Upper lobe of right lung (tissue), 1 donor: ENCODE measurements at regions not wholly inside any gene's neighbourhood (a gene's known extent, or its start where the extent isn't known, plus 50 kb on each side); places are given as distances from the start of the nearest gene placed in this dataset.

ENCODE experiments used
- ATAC-seq: fragments of 200-7000 bp; cut with Tn5 transposase; one replicate; pipeline ENCODE4 v1.9.1; 2020; ENCODE audit warnings: mild to moderate bottlenecking, moderate library complexity
- DNase-seq: peaks from one replicate; pipeline ENCODE4 v3.0.0-alpha.2; 2020
- H3K27ac ChIP-seq: fragments of 200-600 bp; one replicate; pipeline ENCODE4 v1.8.0; 2022
- H3K27me3 ChIP-seq: fragments of 200-600 bp; one replicate; pipeline ENCODE4 v1.8.0; 2022; ENCODE audit warnings: mild to moderate bottlenecking
- H3K36me3 ChIP-seq: fragments of 200-600 bp; one replicate; pipeline ENCODE4 v1.8.0; 2022
- H3K4me1 ChIP-seq: fragments of 200-600 bp; one replicate; pipeline ENCODE4 v1.8.0; 2022
- H3K4me3 ChIP-seq: fragments of 200-600 bp; one replicate; pipeline ENCODE4 v1.8.0; 2022; ENCODE audit warnings: mild to moderate bottlenecking
- H3K9me3 ChIP-seq: fragments of 200-600 bp; one replicate; pipeline ENCODE4 v1.8.0; 2022
- intact Hi-C: fragments of 100-400 bp; cut with DNase I; formaldehyde crosslinking; loops from one replicate; pipeline ENCODE4 v1.11.0; 2022
- TF ChIP-seq, protein P1 (sequence below): fragments of 200-600 bp; IDR thresholded peaks from one replicate; pipeline ENCODE4 v1.8.0; 2022; ENCODE audit warnings: antibody characterized with exemption
- donor health status: DM: no; HTN: yes; CAD: no; lungs with severe emphysema.

DNA sequence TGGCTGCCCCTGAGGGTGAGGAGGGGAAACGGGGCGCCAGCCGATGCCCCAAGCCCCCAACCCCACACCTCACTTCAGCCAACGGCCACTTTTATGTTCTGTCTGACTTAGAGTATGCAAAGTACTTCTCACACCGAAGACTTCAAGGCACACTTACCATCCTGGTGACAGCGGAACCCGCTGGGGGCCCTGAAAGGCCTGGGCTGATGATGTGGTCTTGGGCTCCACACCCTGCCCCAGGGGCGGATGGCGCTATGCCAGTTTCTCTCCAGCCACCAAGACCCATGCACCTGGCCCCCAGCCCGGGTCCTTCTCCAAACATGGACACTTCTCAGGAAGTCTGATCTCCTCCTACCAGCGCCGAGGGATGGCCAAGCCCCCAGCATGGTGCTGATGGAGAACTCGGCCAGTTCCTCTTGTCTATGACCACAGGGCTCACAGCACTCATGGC lies 175.4 kb downstream of the CTTN start:
- H3K4me1 ChIP-seq, result peaks cover 5% of the 10 kb centered on the region
- no peak overlapping the region for H3K4me3 ChIP-seq
- H3K27ac ChIP-seq, result no peak overlapping the region
- intact Hi-C loops, result no loop called here
- no peaks in the 10 kb centered on the region for H3K9me3 ChIP-seq
- H3K36me3 ChIP-seq, result no peaks in the 10 kb centered on the region
- TF ChIP-seq, protein P1, sequence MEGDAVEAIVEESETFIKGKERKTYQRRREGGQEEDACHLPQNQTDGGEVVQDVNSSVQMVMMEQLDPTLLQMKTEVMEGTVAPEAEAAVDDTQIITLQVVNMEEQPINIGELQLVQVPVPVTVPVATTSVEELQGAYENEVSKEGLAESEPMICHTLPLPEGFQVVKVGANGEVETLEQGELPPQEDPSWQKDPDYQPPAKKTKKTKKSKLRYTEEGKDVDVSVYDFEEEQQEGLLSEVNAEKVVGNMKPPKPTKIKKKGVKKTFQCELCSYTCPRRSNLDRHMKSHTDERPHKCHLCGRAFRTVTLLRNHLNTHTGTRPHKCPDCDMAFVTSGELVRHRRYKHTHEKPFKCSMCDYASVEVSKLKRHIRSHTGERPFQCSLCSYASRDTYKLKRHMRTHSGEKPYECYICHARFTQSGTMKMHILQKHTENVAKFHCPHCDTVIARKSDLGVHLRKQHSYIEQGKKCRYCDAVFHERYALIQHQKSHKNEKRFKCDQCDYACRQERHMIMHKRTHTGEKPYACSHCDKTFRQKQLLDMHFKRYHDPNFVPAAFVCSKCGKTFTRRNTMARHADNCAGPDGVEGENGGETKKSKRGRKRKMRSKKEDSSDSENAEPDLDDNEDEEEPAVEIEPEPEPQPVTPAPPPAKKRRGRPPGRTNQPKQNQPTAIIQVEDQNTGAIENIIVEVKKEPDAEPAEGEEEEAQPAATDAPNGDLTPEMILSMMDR, result no peak
- no peak for ATAC-seq
- H3K27me3 ChIP-seq, result no peaks in the 10 kb centered on the region
- peak; percentile 53 for DNase-seq

DNA sequence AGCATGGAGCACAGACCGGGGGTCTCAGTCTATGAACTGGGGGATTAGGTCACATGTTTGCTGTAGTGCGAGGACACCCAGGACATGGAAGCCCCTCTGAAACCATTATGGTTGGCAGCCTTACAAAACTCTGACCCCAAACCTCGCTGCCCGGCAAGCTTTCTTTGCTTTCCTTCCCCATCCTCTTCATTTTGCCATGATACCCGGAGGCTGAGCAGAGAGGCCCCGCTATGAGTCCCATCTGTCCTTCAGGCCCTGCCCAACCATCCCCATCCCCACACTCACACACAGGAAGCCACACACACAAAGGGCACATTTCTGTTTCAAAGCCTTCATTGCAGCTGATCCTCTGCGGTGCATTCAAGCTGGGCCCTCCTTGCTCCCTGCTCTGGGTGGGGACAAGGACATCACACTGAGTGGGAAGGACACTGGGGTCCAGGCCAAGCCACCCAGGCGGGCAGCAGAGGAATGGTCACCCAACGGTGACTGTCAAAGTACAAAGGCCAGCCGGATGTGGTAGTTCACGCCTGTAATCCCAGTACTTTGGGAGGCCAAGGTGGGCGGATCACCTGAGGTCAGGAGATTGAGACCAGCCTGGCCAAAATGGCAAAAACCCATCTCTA lies 176.5 kb downstream of the CTTN start:
- H3K9me3 ChIP-seq, result no peaks in the 10 kb centered on the region
- H3K36me3 ChIP-seq, result no peaks in the 10 kb centered on the region
- no peaks in the 10 kb centered on the region for H3K27me3 ChIP-seq
- intact Hi-C loops, result no loop called here
- TF ChIP-seq, protein P1, result no peak
- H3K4me3 ChIP-seq, result no peak overlapping the region
- H3K27ac ChIP-seq, result no peak overlapping the region
- ATAC-seq (no peak), DNase-seq (peak; percentile 54)
- H3K4me1 ChIP-seq, result no peaks in the 10 kb centered on the region

DNA sequence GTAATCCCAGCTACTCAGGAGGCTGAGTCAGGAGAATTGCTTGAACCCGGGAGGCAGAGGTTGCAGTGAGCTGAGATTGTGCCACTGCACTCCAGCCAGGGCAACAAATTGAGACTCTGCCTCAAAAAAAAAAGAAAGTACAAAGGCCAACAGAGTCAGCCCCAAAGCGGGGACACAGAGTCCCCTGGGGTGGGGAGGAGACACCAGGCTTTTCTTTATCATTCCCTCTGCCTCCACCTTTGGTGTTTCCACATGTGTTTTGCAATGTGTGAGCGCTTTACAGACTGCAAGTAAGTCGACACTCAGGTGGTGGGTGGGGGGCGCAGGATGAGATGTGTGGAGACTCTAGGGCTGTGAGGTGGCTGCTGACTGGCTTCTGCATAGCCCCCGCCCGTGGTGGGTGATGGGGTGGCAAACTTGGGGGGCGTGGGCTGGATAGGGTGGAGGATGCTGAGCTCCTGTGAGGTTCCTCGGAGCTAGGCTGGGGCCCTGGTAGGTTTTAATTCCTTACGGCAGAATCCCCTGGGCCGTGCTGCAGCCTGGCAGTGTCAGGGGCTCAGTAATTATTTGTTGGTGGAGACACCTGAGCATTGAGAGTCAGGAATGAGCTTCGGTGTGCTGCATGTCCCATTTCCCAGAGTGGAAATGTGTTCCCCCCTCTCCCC lies 177.2 kb downstream of the CTTN start:
- Histone ChIP-seq H3K9me3 (no peaks in the 10 kb centered on the region), H3K4me1 (no peaks in the 10 kb centered on the region), H3K4me3 (no peak overlapping the region), H3K36me3 (no peaks in the 10 kb centered on the region), H3K27me3 (no peaks in the 10 kb centered on the region), H3K27ac (no peak overlapping the region)
- DNase-seq (peak; percentile 61), ATAC-seq (no peak)
- TF ChIP-seq, protein P1, result no peak
- intact Hi-C loops, result no loop called here

DNA sequence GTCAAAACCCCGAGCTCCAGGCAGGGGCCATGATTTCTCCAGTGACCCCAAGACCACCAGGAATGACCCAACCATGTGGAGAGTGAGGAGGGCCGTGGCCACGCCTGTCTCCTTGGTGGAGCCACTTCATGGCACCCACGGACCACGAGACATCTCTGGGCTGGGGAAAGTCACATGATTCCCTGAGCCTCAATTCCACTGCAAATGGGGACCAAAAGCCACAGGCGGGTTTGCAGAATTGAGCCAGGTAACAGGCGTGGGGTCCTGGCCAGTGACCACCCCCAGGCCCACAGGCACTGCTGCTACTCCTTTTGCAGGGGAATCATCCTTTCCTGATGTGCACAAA lies 178.9 kb downstream of the CTTN start:
- Histone ChIP-seq H3K36me3 (no peaks in the 10 kb centered on the region), H3K27ac (no peak overlapping the region), H3K4me1 (no peaks in the 10 kb centered on the region), H3K27me3 (no peaks in the 10 kb centered on the region), H3K4me3 (no peak overlapping the region), H3K9me3 (no peaks in the 10 kb centered on the region)
- intact Hi-C loops, result no loop called here
- ATAC-seq (no peak), DNase-seq (peak; percentile 56)
- TF ChIP-seq, protein P1, result no peak

DNA sequence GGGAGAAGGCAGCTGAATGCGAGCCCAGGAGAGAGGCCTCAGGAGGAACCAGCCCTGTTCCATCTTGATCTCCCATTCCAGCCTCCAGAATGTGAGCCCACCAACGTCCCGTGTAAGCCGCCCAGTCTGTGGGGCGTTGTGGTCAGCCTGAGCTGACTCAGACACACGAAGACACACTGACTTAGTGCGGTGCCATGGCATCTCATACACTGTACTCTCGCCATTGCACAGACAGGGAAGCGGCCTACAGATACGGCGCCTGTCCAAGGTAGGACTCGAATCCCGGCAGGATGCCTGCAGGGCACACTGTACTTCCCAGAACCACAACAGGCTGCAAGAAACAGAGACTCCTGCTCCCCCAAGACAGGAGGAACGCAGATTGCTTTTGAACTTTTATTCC lies 179.6 kb downstream of the CTTN start:
- intact Hi-C loops, result no loop called here
- ATAC-seq, result no peak
- Histone ChIP-seq H3K27ac (no peak overlapping the region), H3K4me1 (no peaks in the 10 kb centered on the region), H3K36me3 (no peaks in the 10 kb centered on the region), H3K27me3 (no peaks in the 10 kb centered on the region), H3K4me3 (no peak overlapping the region), H3K9me3 (no peaks in the 10 kb centered on the region)
- TF ChIP-seq, protein P1, result no peak
- DNase-seq, result peak; percentile 48
